ENCODE measurements at regions not wholly inside any gene's neighbourhood (a gene's known extent, or its start where the extent isn't known, plus 50 kb on each side); places are given as distances from the start of the nearest gene placed in this dataset.

- peak; percentile 10 for DNase-seq
Measured at GRCh38 chr20:17023806-17024205, 203.0 kb upstream of the PCSK2 start.

GRCh38 chr20:17024513-17025119 is 202.2 kb upstream of the PCSK2 start:
- DNase-seq = peak; percentile 89

- no peak for DNase-seq
Measured at GRCh38 chr20:17026346-17026745, 200.5 kb upstream of the PCSK2 start.

- peak; percentile 14 for DNase-seq
Measured at GRCh38 chr20:17029698-17030097, 197.1 kb upstream of the PCSK2 start.

GRCh38 chr20:17036541-17036940 is 190.3 kb upstream of the PCSK2 start:
- DNase-seq = peak; percentile 19

- DNase-seq = no peak
Measured at GRCh38 chr20:17042122-17042521, 184.7 kb upstream of the PCSK2 start.

- no peak for DNase-seq
Measured at GRCh38 chr20:17043323-17043722, 183.5 kb upstream of the PCSK2 start.

GRCh38 chr20:17044891-17045290 is 181.9 kb upstream of the PCSK2 start:
- no peak for DNase-seq

GRCh38 chr20:17059465-17059864 is 167.4 kb upstream of the PCSK2 start:
- peak; percentile 77 for DNase-seq

GRCh38 chr20:17061715-17062114 is 165.1 kb upstream of the PCSK2 start:
- DNase-seq = no peak

- no peak for DNase-seq
Measured at GRCh38 chr20:17062712-17063111, 164.1 kb upstream of the PCSK2 start.

- DNase-seq = peak; percentile 2
Measured at GRCh38 chr20:17066902-17067301, 159.9 kb upstream of the PCSK2 start.

- DNase-seq = no peak
Measured at GRCh38 chr20:17068084-17068711, 158.6 kb upstream of the PCSK2 start.

GRCh38 chr20:17077030-17077429 is 149.8 kb upstream of the PCSK2 start:
- no peak for DNase-seq

- peak; percentile 35 for DNase-seq
Measured at GRCh38 chr20:17083738-17084137, 143.1 kb upstream of the PCSK2 start.

GRCh38 chr20:17084909-17085308 is 141.9 kb upstream of the PCSK2 start:
- no peak for DNase-seq

GRCh38 chr20:17093782-17094181 is 133.1 kb upstream of the PCSK2 start:
- no peak for DNase-seq

- no peak for DNase-seq
Measured at GRCh38 chr20:17097603-17098002, 129.2 kb upstream of the PCSK2 start.

- no peak for DNase-seq
Measured at GRCh38 chr20:17100506-17100905, 126.3 kb upstream of the PCSK2 start.

GRCh38 chr20:17107127-17107526 is 119.7 kb upstream of the PCSK2 start:
- no peak for DNase-seq

- no peak for DNase-seq
Measured at GRCh38 chr20:17108896-17109295, 117.9 kb upstream of the PCSK2 start.

GRCh38 chr20:17109307-17109706 is 117.5 kb upstream of the PCSK2 start:
- no peak for DNase-seq

- no peak for DNase-seq
Measured at GRCh38 chr20:17128206-17128605, 98.6 kb upstream of the PCSK2 start.

- no peak for DNase-seq
Measured at GRCh38 chr20:17129089-17129488, 97.8 kb upstream of the PCSK2 start.

- DNase-seq = peak; percentile 83
Measured at GRCh38 chr20:17137692-17138091, 89.1 kb upstream of the PCSK2 start.
